ENCODE measurements at regions not wholly inside any gene's neighbourhood (a gene's known extent, or its start where the extent isn't known, plus 50 kb on each side); places are given as distances from the start of the nearest gene placed in this dataset.

GRCh38 chr1:83023212-83023611 is 975.7 kb downstream of the TTLL7 start:
- H3K36me3 ChIP-seq (ENCODE audit: insufficient read depth, low read length): no peaks in the 10 kb centered on the region; the same call in 1 of the 2 replicates
- peaks cover 2% of the 10 kb centered on the region; the same call in 1 of the 2 replicates for H3K9me3 ChIP-seq (ENCODE audit: control insufficient read depth, insufficient read depth, low read length)
- H3K4me1 ChIP-seq (ENCODE audit: insufficient read depth, low read length): peaks cover 4% of the 10 kb centered on the region; the same call in 1 of the 2 replicates
- no peak overlapping the region for H3K9ac ChIP-seq (ENCODE audit: low read depth, low read length)

GRCh38 chr1:83022206-83022605 is 976.7 kb downstream of the TTLL7 start:
- Histone ChIP-seq H3K9me3 (ENCODE audit: control insufficient read depth, insufficient read depth, low read length) (peaks cover 2% of the 10 kb centered on the region; the same call in 1 of the 2 replicates), H3K36me3 (ENCODE audit: insufficient read depth, low read length) (no peaks in the 10 kb centered on the region; the same call in 1 of the 2 replicates), H3K9ac (ENCODE audit: low read depth, low read length) (no peak overlapping the region), H3K4me1 (ENCODE audit: insufficient read depth, low read length) (peaks cover 4% of the 10 kb centered on the region; the same call in 1 of the 2 replicates)

GRCh38 chr1:83017701-83018100 is 981.2 kb downstream of the TTLL7 start:
- H3K9me3 ChIP-seq (ENCODE audit: control insufficient read depth, insufficient read depth, low read length): peaks cover 2% of the 10 kb centered on the region; the same call in 1 of the 2 replicates
- no peaks in the 10 kb centered on the region for H3K4me1 ChIP-seq (ENCODE audit: insufficient read depth, low read length)
- H3K9ac ChIP-seq (ENCODE audit: low read depth, low read length): no peak overlapping the region
- no peaks in the 10 kb centered on the region; the same call in 1 of the 2 replicates for H3K36me3 ChIP-seq (ENCODE audit: insufficient read depth, low read length)

- no peaks in the 10 kb centered on the region for H3K4me1 ChIP-seq (ENCODE audit: insufficient read depth, low read length)
These were observed 981.7 kb downstream of the TTLL7 start for GRCh38 chr1:83017276-83017675.

GRCh38 chr1:83016354-83016849 is 982.5 kb downstream of the TTLL7 start:
- Histone ChIP-seq H3K4me1 (ENCODE audit: insufficient read depth, low read length) (no peaks in the 10 kb centered on the region), H3K9ac (ENCODE audit: low read depth, low read length) (no peak overlapping the region), H3K36me3 (ENCODE audit: insufficient read depth, low read length) (no peaks in the 10 kb centered on the region; the same call in 1 of the 2 replicates), H3K9me3 (ENCODE audit: control insufficient read depth, insufficient read depth, low read length) (peaks cover 2% of the 10 kb centered on the region; the same call in 1 of the 2 replicates)

More at GRCh38 chr1:83017276-83017675, 981.7 kb downstream of the TTLL7 start:
- H3K9ac ChIP-seq (ENCODE audit: low read depth, low read length): no peak overlapping the region
- H3K36me3 ChIP-seq (ENCODE audit: insufficient read depth, low read length): no peaks in the 10 kb centered on the region; the same call in 1 of the 2 replicates
- H3K9me3 ChIP-seq (ENCODE audit: control insufficient read depth, insufficient read depth, low read length): peaks cover 2% of the 10 kb centered on the region; the same call in 1 of the 2 replicates

GRCh38 chr1:83015163-83015562 is 983.8 kb downstream of the TTLL7 start:
- H3K4me1 ChIP-seq (ENCODE audit: insufficient read depth, low read length): no peaks in the 10 kb centered on the region; the same call in 1 of the 2 replicates
- H3K36me3 ChIP-seq (ENCODE audit: insufficient read depth, low read length): no peaks in the 10 kb centered on the region; the same call in 1 of the 2 replicates
- H3K9me3 ChIP-seq (ENCODE audit: control insufficient read depth, insufficient read depth, low read length): no peaks in the 10 kb centered on the region; the same call in 1 of the 2 replicates
- no peak overlapping the region for H3K9ac ChIP-seq (ENCODE audit: low read depth, low read length)

- Histone ChIP-seq H3K9ac (ENCODE audit: low read depth, low read length) (no peak overlapping the region), H3K4me1 (ENCODE audit: insufficient read depth, low read length) (no peaks in the 10 kb centered on the region; the same call in 1 of the 2 replicates), H3K9me3 (ENCODE audit: control insufficient read depth, insufficient read depth, low read length) (no peaks in the 10 kb centered on the region), H3K36me3 (ENCODE audit: insufficient read depth, low read length) (no peaks in the 10 kb centered on the region)
These were observed 986.0 kb downstream of the TTLL7 start for GRCh38 chr1:83012950-83013349.

GRCh38 chr1:83011265-83011664 is 987.7 kb downstream of the TTLL7 start:
- Histone ChIP-seq H3K36me3 (ENCODE audit: insufficient read depth, low read length) (no peaks in the 10 kb centered on the region), H3K9ac (ENCODE audit: low read depth, low read length) (no peak overlapping the region), H3K4me1 (ENCODE audit: insufficient read depth, low read length) (no peaks in the 10 kb centered on the region; the same call in 1 of the 2 replicates), H3K9me3 (ENCODE audit: control insufficient read depth, insufficient read depth, low read length) (no peaks in the 10 kb centered on the region)

GRCh38 chr1:83006271-83006670 is 992.7 kb downstream of the TTLL7 start:
- H3K9ac ChIP-seq (ENCODE audit: low read depth, low read length): no peak overlapping the region
- no peaks in the 10 kb centered on the region; the same call in 1 of the 2 replicates for H3K4me1 ChIP-seq (ENCODE audit: insufficient read depth, low read length)
- H3K36me3 ChIP-seq (ENCODE audit: insufficient read depth, low read length): no peaks in the 10 kb centered on the region
- H3K9me3 ChIP-seq (ENCODE audit: control insufficient read depth, insufficient read depth, low read length): no peaks in the 10 kb centered on the region

- no peak overlapping the region for H3K9ac ChIP-seq (ENCODE audit: low read depth, low read length)
- H3K4me1 ChIP-seq (ENCODE audit: insufficient read depth, low read length): no peaks in the 10 kb centered on the region
- H3K9me3 ChIP-seq (ENCODE audit: control insufficient read depth, insufficient read depth, low read length): no peaks in the 10 kb centered on the region
- no peaks in the 10 kb centered on the region for H3K36me3 ChIP-seq (ENCODE audit: insufficient read depth, low read length)
These were observed 998.6 kb downstream of the TTLL7 start for GRCh38 chr1:83000286-83000685.

- Histone ChIP-seq H3K9ac (ENCODE audit: low read depth, low read length) (no peak overlapping the region), H3K36me3 (ENCODE audit: insufficient read depth, low read length) (no peaks in the 10 kb centered on the region), H3K4me1 (ENCODE audit: insufficient read depth, low read length) (no peaks in the 10 kb centered on the region), H3K9me3 (ENCODE audit: control insufficient read depth, insufficient read depth, low read length) (no peaks in the 10 kb centered on the region)
These were observed 1003.0 kb downstream of the TTLL7 start for GRCh38 chr1:82995951-82996350.

GRCh38 chr1:82994616-82995263 is 1004.2 kb downstream of the TTLL7 start:
- Histone ChIP-seq H3K4me1 (ENCODE audit: insufficient read depth, low read length) (no peaks in the 10 kb centered on the region), H3K36me3 (ENCODE audit: insufficient read depth, low read length) (no peaks in the 10 kb centered on the region), H3K9me3 (ENCODE audit: control insufficient read depth, insufficient read depth, low read length) (no peaks in the 10 kb centered on the region), H3K9ac (ENCODE audit: low read depth, low read length) (no peak overlapping the region)

GRCh38 chr1:82991569-82991968 is 1007.4 kb downstream of the TTLL7 start:
- Histone ChIP-seq H3K9me3 (ENCODE audit: control insufficient read depth, insufficient read depth, low read length) (no peaks in the 10 kb centered on the region), H3K4me1 (ENCODE audit: insufficient read depth, low read length) (no peaks in the 10 kb centered on the region), H3K9ac (ENCODE audit: low read depth, low read length) (no peak overlapping the region), H3K36me3 (ENCODE audit: insufficient read depth, low read length) (no peaks in the 10 kb centered on the region)

- Histone ChIP-seq H3K9me3 (ENCODE audit: control insufficient read depth, insufficient read depth, low read length) (no peaks in the 10 kb centered on the region), H3K9ac (ENCODE audit: low read depth, low read length) (no peak overlapping the region), H3K36me3 (ENCODE audit: insufficient read depth, low read length) (no peaks in the 10 kb centered on the region), H3K4me1 (ENCODE audit: insufficient read depth, low read length) (peaks cover 31% of the 10 kb centered on the region)
These were observed 1019.2 kb downstream of the TTLL7 start for GRCh38 chr1:82979593-82980236.

Measured in ES-I3 (cell line).